ENCODE measurements at regions not wholly inside any gene's neighbourhood (a gene's known extent, or its start where the extent isn't known, plus 50 kb on each side); places are given as distances from the start of the nearest gene placed in this dataset.

DNA sequence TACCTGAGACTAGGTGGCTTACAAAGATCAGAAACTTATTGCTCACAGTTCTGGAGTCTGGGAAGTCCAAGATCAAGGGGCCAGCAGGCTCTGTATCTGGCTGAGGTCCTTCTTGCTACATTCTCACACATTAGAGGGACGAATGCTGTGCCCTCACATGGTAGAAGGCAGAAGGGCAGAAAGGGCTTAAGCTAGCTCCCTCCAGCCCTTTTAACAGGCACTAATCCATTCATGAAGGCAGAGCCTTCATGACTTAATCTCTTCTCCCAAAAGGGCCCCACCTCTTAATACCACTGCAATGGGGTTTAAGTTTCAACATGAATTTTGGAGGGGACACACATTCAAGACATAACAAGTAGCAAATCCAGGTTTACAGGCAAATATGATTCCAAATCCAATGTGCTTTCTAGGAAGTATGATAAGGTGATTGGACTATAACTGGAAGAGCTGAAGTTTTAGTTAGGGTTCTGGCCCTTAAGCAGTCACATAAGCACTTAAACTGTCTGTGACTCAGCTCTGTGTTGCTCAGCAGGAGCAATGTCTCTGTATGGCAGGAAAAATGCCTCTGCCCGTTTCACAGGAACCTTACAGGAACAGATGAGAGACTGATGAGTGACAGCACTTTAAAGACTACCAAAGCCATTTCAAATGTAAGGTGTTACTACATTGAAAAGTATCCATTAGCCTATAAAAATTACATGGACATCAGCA lies 119.6 kb upstream of the PTPRM start:
- H3K4me3 ChIP-seq = no peak overlapping the region
- no peaks in the 10 kb centered on the region for H4K20me1 ChIP-seq (ENCODE audit: insufficient read depth, poor library complexity, severe bottlenecking)
- H3K79me2 ChIP-seq = no peaks in the 10 kb centered on the region
- H3K27me3 ChIP-seq = no peaks in the 10 kb centered on the region
- H3K4me2 ChIP-seq = no peak overlapping the region
- DNase-seq (ENCODE audit: low spot score) = no peak
- no peaks in the 10 kb centered on the region for H3K9me2 ChIP-seq (replicated peaks; ENCODE audit: insufficient read depth)
- TF ChIP-seq EZH2 (IDR thresholded peaks at IDR 0.05; ENCODE audit: borderline replicate concordance) (no peak), EZH2phosphoT487 (IDR thresholded peaks at IDR 0.05; ENCODE audit: low read depth, severe bottlenecking, unreplicated experiment) (no peak)
- TF ChIP-seq, protein P1, sequence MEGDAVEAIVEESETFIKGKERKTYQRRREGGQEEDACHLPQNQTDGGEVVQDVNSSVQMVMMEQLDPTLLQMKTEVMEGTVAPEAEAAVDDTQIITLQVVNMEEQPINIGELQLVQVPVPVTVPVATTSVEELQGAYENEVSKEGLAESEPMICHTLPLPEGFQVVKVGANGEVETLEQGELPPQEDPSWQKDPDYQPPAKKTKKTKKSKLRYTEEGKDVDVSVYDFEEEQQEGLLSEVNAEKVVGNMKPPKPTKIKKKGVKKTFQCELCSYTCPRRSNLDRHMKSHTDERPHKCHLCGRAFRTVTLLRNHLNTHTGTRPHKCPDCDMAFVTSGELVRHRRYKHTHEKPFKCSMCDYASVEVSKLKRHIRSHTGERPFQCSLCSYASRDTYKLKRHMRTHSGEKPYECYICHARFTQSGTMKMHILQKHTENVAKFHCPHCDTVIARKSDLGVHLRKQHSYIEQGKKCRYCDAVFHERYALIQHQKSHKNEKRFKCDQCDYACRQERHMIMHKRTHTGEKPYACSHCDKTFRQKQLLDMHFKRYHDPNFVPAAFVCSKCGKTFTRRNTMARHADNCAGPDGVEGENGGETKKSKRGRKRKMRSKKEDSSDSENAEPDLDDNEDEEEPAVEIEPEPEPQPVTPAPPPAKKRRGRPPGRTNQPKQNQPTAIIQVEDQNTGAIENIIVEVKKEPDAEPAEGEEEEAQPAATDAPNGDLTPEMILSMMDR (IDR thresholded peaks at IDR 0.05; ENCODE audit: poor library complexity) = no peak
- H3K9me3 ChIP-seq (ENCODE audit: low read depth) = no peaks in the 10 kb centered on the region
- no peak overlapping the region for H3K27ac ChIP-seq
- H2AFZ ChIP-seq = no peak overlapping the region
- no peaks in the 10 kb centered on the region for H3K36me3 ChIP-seq (replicated peaks; ENCODE audit: insufficient read depth, low read depth)
- H3K4me1 ChIP-seq (ENCODE audit: insufficient read depth) = no peaks in the 10 kb centered on the region
- 50% methylated on average over 2 of the region's 2 CpGs for WGBS (ENCODE audit: low lambda C conversion rate, missing lambda C conversion rate)

DNA sequence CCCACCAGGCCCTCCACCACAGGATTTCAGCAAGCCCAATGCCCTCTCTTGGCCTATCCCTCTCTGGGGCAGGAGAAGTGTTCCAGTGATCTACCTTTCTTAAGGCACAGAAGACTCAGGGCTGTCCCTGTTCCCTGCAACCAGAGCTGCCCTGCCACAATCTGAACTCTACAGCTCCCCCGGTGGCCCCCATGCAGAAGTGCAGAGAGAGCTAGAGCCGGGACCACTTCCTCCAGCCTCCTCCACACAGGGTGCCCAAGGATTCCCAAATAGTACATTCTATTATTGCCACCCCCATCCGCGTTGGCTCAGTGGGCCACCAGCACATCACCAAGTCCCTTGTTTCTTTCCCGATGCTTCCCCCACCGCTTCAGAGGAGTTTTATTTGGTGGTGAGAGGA lies 114.8 kb upstream of the PTPRM start:
- H3K27me3 ChIP-seq = no peaks in the 10 kb centered on the region
- TF ChIP-seq, protein P1 (IDR thresholded peaks at IDR 0.05; ENCODE audit: poor library complexity) = peak; percentile 42
- TF ChIP-seq EZH2 (IDR thresholded peaks at IDR 0.05; ENCODE audit: borderline replicate concordance) = no peak
- TF ChIP-seq EZH2phosphoT487 (IDR thresholded peaks at IDR 0.05; ENCODE audit: low read depth, severe bottlenecking, unreplicated experiment) = no peak
- no peak overlapping the region for H2AFZ ChIP-seq
- 31% methylated on average over 6 of the region's 6 CpGs for WGBS (ENCODE audit: low lambda C conversion rate, missing lambda C conversion rate)
- H3K36me3 ChIP-seq (replicated peaks; ENCODE audit: insufficient read depth, low read depth) = no peaks in the 10 kb centered on the region
- no peaks in the 10 kb centered on the region for H3K4me1 ChIP-seq (ENCODE audit: insufficient read depth)
- H3K4me3 ChIP-seq = no peak overlapping the region
- H4K20me1 ChIP-seq (ENCODE audit: insufficient read depth, poor library complexity, severe bottlenecking) = no peaks in the 10 kb centered on the region
- H3K4me2 ChIP-seq = no peak overlapping the region
- no peaks in the 10 kb centered on the region for H3K9me2 ChIP-seq (replicated peaks; ENCODE audit: insufficient read depth)
- no peaks in the 10 kb centered on the region for H3K79me2 ChIP-seq
- H3K27ac ChIP-seq = no peak overlapping the region
- DNase-seq (ENCODE audit: low spot score) = peak; percentile 68
- no peaks in the 10 kb centered on the region for H3K9me3 ChIP-seq (ENCODE audit: low read depth)

DNA sequence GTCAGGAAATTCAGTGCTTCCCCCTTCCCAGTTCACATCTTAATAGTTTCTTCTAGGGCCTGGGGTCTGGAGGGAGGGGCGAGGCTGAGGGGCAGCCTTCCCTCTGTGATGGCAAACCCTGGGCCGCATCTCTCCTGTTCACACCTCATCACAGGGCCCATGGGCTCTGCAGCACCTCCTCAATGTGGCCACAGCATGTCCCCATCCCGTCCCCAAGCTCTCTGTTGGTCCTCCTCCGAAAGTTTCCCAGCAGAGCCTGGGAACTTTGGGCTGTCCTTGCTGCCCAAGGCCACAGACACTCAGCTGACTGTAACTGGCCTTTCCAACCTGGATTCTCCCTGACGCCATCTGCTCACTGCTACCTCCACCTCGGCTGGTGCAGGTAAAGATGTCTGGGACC lies 112.7 kb upstream of the PTPRM start:
- Histone ChIP-seq H3K4me1 (ENCODE audit: insufficient read depth) (no peaks in the 10 kb centered on the region), H4K20me1 (ENCODE audit: insufficient read depth, poor library complexity, severe bottlenecking) (no peaks in the 10 kb centered on the region), H3K79me2 (no peaks in the 10 kb centered on the region), H3K4me2 (no peak overlapping the region), H3K9me3 (ENCODE audit: low read depth) (no peaks in the 10 kb centered on the region), H2AFZ (no peak overlapping the region), H3K36me3 (replicated peaks; ENCODE audit: insufficient read depth, low read depth) (no peaks in the 10 kb centered on the region), H3K27me3 (no peaks in the 10 kb centered on the region), H3K27ac (no peak overlapping the region), H3K9me2 (replicated peaks; ENCODE audit: insufficient read depth) (no peaks in the 10 kb centered on the region), H3K4me3 (no peak overlapping the region)
- no peak for DNase-seq (ENCODE audit: low spot score)
- TF ChIP-seq EZH2phosphoT487 (IDR thresholded peaks at IDR 0.05; ENCODE audit: low read depth, severe bottlenecking, unreplicated experiment) (no peak), EZH2 (IDR thresholded peaks at IDR 0.05; ENCODE audit: borderline replicate concordance) (no peak)
- TF ChIP-seq, protein P1 (IDR thresholded peaks at IDR 0.05; ENCODE audit: poor library complexity) = no peak
- WGBS (ENCODE audit: low lambda C conversion rate, missing lambda C conversion rate) = 97% methylated on average over 6 of the region's 6 CpGs

All from hepatocyte (in vitro differentiated cells).